ENCODE measurements at regions not wholly inside any gene's neighbourhood (a gene's known extent, or its start where the extent isn't known, plus 50 kb on each side); places are given as distances from the start of the nearest gene placed in this dataset.

DNA sequence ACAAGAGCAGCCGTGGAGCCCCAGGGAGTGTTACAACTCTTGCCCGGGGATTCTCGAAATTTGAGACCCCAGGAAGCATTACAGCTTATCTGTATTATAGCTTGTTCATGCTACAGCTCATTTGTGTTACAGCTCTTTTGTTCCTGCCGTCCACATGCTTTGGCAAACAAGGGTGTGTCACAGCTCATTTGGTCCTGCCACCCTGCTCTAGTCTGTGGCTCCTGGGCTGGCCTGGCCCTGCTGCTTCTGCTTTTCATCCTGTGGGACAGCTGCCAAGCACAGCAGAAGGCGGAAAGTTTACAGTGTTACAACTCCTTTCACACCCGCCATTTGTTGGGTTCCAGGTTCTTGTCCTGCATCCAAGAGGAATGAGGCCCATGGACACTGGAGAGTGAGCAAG, 685.0 kb downstream of the SLCO4C1 start:
- intact Hi-C loops (cut with micrococcal nuclease; ENCODE audit: unreplicated experiment): no loop called here
- Histone ChIP-seq H3K36me3 (ENCODE audit: insufficient read depth, low read length, poor library complexity, severe bottlenecking) (no peaks in the 10 kb centered on the region), H3K4me3 (ENCODE audit: low read depth, low read length, poor library complexity, severe bottlenecking) (no peak overlapping the region), H3K27ac (ENCODE audit: low read depth, low read length, poor library complexity, severe bottlenecking) (no peak overlapping the region), H3K9me3 (ENCODE audit: low read depth, low read length, poor library complexity, severe bottlenecking) (no peaks in the 10 kb centered on the region), H3K4me1 (ENCODE audit: insufficient read depth, low read length, poor library complexity, severe bottlenecking) (no peaks in the 10 kb centered on the region), H3K27me3 (replicated peaks; ENCODE audit: insufficient read depth, low read depth, low read length, poor library complexity) (peaks cover under 1% of the 10 kb centered on the region)
- no peak for DNase-seq (ENCODE audit: low spot score)
- POLR2A ChIA-PET (ENCODE audit: low non-redundant PET): no interaction called here
- TF ChIP-seq, protein P1, sequence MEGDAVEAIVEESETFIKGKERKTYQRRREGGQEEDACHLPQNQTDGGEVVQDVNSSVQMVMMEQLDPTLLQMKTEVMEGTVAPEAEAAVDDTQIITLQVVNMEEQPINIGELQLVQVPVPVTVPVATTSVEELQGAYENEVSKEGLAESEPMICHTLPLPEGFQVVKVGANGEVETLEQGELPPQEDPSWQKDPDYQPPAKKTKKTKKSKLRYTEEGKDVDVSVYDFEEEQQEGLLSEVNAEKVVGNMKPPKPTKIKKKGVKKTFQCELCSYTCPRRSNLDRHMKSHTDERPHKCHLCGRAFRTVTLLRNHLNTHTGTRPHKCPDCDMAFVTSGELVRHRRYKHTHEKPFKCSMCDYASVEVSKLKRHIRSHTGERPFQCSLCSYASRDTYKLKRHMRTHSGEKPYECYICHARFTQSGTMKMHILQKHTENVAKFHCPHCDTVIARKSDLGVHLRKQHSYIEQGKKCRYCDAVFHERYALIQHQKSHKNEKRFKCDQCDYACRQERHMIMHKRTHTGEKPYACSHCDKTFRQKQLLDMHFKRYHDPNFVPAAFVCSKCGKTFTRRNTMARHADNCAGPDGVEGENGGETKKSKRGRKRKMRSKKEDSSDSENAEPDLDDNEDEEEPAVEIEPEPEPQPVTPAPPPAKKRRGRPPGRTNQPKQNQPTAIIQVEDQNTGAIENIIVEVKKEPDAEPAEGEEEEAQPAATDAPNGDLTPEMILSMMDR (conservative IDR thresholded peaks at IDR 0.05; ENCODE audit: low read depth, low read length): no peak
- no peak for TF ChIP-seq EZH2 (IDR thresholded peaks at IDR 0.05; ENCODE audit: borderline replicate concordance, low read depth, low read length, poor library complexity, severe bottlenecking)
- CTCF ChIA-PET: no interaction called here
- BruUV-seq (replicated peaks): no TSS peak

DNA sequence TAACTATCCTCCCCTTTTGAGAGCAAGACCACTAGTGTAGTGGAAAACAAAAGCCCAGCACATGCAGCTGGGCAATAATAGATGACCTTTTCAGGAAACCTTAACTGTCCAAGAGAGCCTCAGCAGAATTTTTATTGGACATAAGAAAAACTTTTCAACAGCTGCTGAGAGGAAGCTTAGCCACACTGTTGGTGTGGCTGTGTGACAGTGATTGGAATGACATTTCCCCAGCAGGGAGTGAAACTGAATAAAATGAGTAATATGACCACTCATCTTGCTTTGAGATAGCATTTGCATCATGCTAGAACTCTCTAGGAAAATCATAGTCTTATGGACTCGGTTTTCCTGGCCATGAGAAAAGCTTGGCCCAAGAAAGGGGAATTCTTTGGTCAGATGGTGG, 687.8 kb downstream of the SLCO4C1 start:
- intact Hi-C loops (cut with micrococcal nuclease; ENCODE audit: unreplicated experiment): no loop called here
- Histone ChIP-seq H3K27me3 (replicated peaks; ENCODE audit: insufficient read depth, low read depth, low read length, poor library complexity) (peaks cover 4% of the 10 kb centered on the region), H3K36me3 (ENCODE audit: insufficient read depth, low read length, poor library complexity, severe bottlenecking) (no peaks in the 10 kb centered on the region), H3K4me1 (ENCODE audit: insufficient read depth, low read length, poor library complexity, severe bottlenecking) (no peaks in the 10 kb centered on the region), H3K27ac (ENCODE audit: low read depth, low read length, poor library complexity, severe bottlenecking) (no peak overlapping the region), H3K4me3 (ENCODE audit: low read depth, low read length, poor library complexity, severe bottlenecking) (no peak overlapping the region), H3K9me3 (ENCODE audit: low read depth, low read length, poor library complexity, severe bottlenecking) (no peaks in the 10 kb centered on the region)
- ChIA-PET POLR2A (ENCODE audit: low non-redundant PET) (no interaction called here), CTCF (interaction anchor here (0.5 kb wide), 1 partner anchor 684 kb away, joined by 3 read pairs; no protein-coding TSS in a partner anchor)
- TF ChIP-seq, protein P1 (conservative IDR thresholded peaks at IDR 0.05; ENCODE audit: low read depth, low read length): no peak
- TF ChIP-seq EZH2 (IDR thresholded peaks at IDR 0.05; ENCODE audit: borderline replicate concordance, low read depth, low read length, poor library complexity, severe bottlenecking): no peak
- no TSS peak for BruUV-seq (replicated peaks)
- no peak for DNase-seq (ENCODE audit: low spot score)

DNA sequence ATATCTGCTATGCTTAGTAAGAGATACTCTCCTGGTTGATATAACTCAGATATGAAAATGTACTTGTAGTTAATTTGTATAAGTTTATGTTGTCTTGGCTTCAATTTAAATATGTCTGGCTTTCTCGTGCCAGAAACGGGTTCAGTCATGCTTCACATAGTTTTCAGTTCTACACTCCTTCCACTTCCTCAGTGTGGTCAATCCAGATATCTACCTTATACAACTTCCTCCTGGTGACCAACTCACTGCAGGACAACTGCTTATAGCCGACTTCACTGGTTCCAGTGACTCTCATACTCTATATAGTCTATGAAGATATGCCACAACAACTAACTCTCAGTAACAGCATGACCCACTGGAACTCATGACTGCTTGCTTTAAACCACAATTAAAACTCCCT, 690.4 kb downstream of the SLCO4C1 start:
- no peak for DNase-seq (ENCODE audit: low spot score)

More for the DNA sequence above, 690.4 kb downstream of the SLCO4C1 start:
- ChIA-PET POLR2A (ENCODE audit: low non-redundant PET) (no interaction called here), CTCF (no interaction called here)
- no peaks in the 10 kb centered on the region for H3K36me3 ChIP-seq (ENCODE audit: insufficient read depth, low read length, poor library complexity, severe bottlenecking)
- H3K27ac ChIP-seq (ENCODE audit: low read depth, low read length, poor library complexity, severe bottlenecking): no peak overlapping the region
- H3K27me3 ChIP-seq (replicated peaks; ENCODE audit: insufficient read depth, low read depth, low read length, poor library complexity): peaks cover 4% of the 10 kb centered on the region
- H3K4me3 ChIP-seq (ENCODE audit: low read depth, low read length, poor library complexity, severe bottlenecking): no peak overlapping the region
- no TSS peak for BruUV-seq (replicated peaks)
- TF ChIP-seq, protein P1 (conservative IDR thresholded peaks at IDR 0.05; ENCODE audit: low read depth, low read length): no peak
- no peak for TF ChIP-seq EZH2 (IDR thresholded peaks at IDR 0.05; ENCODE audit: borderline replicate concordance, low read depth, low read length, poor library complexity, severe bottlenecking)
- no peaks in the 10 kb centered on the region for H3K4me1 ChIP-seq (ENCODE audit: insufficient read depth, low read length, poor library complexity, severe bottlenecking)
- H3K9me3 ChIP-seq (ENCODE audit: low read depth, low read length, poor library complexity, severe bottlenecking): no peaks in the 10 kb centered on the region
- intact Hi-C loops (cut with micrococcal nuclease; ENCODE audit: unreplicated experiment): no loop called here

Measured in A673 (cell line).